ENCODE measurements at regions not wholly inside any gene's neighbourhood (a gene's known extent, or its start where the extent isn't known, plus 50 kb on each side); places are given as distances from the start of the nearest gene placed in this dataset.
A peak's percentile ranks its signal among the peaks of the same experiment; 100 is the strongest.

DNA sequence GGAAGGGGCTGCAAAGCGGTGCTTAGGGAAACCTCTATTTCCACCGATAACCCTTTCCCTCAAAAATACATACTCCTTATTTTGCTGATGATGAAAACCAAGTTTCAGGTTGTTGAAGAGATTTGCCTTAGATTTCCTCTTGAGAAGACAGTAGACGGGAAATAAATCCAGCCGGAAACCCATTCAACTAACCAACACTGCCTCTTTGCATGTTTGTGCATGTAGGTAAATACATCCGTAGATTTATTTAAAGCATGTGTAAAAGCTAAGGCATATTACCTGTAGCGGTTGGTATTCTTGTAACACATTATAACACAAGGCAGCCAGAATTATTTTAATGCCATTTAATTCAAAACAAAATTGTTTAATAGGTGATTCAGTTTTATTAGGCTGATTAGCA lies 136.3 kb upstream of the SLC22A23 start:
- Histone ChIP-seq H2AFZ (no peak overlapping the region), H3K4me2 (ENCODE audit: unreplicated experiment) (no peak overlapping the region), H3K4me3 (no peak overlapping the region), H3K27me3 (replicated peaks; ENCODE audit: insufficient read depth) (no peaks in the 10 kb centered on the region), H3K9me3 (ENCODE audit: low read depth) (no peaks in the 10 kb centered on the region), H3K27ac (peak overlapping the region; percentile 80), H3K36me3 (ENCODE audit: low read depth) (no peaks in the 10 kb centered on the region), H3K9ac (no peak overlapping the region), H3K4me1 (ENCODE audit: insufficient read depth) (peaks cover 17% of the 10 kb centered on the region), H3K79me2 (ENCODE audit: insufficient read depth) (no peaks in the 10 kb centered on the region), H3F3A (ENCODE audit: insufficient read depth) (peaks cover 22% of the 10 kb centered on the region; the same call in 1 of the 2 replicates), H4K20me1 (ENCODE audit: insufficient read depth) (no peaks in the 10 kb centered on the region), H3K9me2 (ENCODE audit: insufficient read depth) (no peaks in the 10 kb centered on the region)
- DNase-seq = no peak
- 94 to 97% methylated on average over 6 of the region's 6 CpGs for WGBS, 2 experiments (ENCODE audit: low coverage in 1 of 2, low lambda C conversion rate in 2 of 2, missing lambda C conversion rate in 2 of 2)
- TF ChIP-seq EZH2 (IDR thresholded peaks at IDR 0.05; ENCODE audit: insufficient read depth, poor library complexity, severe bottlenecking) (no peak), EZH2phosphoT487 (IDR thresholded peaks at IDR 0.05; ENCODE audit: insufficient read depth, low read depth) (no peak)
- in situ Hi-C loops (cut with MboI) = no loop called here

DNA sequence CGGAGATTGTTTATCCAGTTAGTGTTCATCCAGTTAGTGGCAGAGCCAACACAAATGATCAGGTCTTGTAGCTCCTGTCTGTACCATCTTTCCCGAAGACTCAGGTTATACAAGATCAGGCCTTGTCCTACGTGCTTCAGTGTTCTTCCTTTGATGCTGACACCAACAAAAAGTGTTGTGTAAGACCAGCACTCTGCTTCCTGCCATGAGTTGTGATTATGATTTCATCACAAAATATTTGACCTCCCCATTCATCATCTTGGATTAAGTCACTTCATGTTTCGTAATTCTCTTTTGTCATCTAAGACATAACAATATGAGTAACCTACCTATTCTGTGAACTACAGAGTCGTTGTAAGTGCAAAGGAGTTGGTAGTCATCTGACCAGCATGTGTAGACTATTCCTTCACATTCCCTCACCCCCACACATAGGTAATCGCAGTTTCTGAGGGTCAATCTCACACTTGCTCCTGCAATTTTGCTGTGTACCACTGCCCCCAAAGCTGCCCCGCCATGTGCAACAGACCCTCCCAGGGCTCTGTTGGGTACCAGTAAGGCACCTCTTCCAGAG lies 135.6 kb upstream of the SLC22A23 start:
- Histone ChIP-seq H3K27ac (peak overlapping the region; percentile 80), H3K79me2 (ENCODE audit: insufficient read depth) (no peaks in the 10 kb centered on the region), H3K27me3 (replicated peaks; ENCODE audit: insufficient read depth) (no peaks in the 10 kb centered on the region), H3K4me2 (ENCODE audit: unreplicated experiment) (peak overlapping the region; percentile 11), H2AFZ (peak overlapping the region; percentile 14; the same call in 1 of the 2 replicates), H3K9me2 (ENCODE audit: insufficient read depth) (no peaks in the 10 kb centered on the region), H3F3A (ENCODE audit: insufficient read depth) (peaks cover 22% of the 10 kb centered on the region; the same call in 1 of the 2 replicates), H3K9ac (peak overlapping the region; percentile 20; the same call in 1 of the 2 replicates), H3K9me3 (ENCODE audit: low read depth) (no peaks in the 10 kb centered on the region), H4K20me1 (ENCODE audit: insufficient read depth) (no peaks in the 10 kb centered on the region), H3K36me3 (ENCODE audit: low read depth) (peaks cover 3% of the 10 kb centered on the region; the same call in 1 of the 2 replicates), H3K4me3 (no peak overlapping the region), H3K4me1 (ENCODE audit: insufficient read depth) (peaks cover 17% of the 10 kb centered on the region)
- in situ Hi-C loops (cut with MboI) = no loop called here
- 15 to 16% methylated on average over 7 of the region's 7 CpGs for WGBS, 2 experiments (ENCODE audit: low coverage in 1 of 2, low lambda C conversion rate in 2 of 2, missing lambda C conversion rate in 2 of 2)
- peak; percentile 92 for DNase-seq
- TF ChIP-seq EZH2phosphoT487 (IDR thresholded peaks at IDR 0.05; ENCODE audit: insufficient read depth, low read depth) (no peak), EZH2 (IDR thresholded peaks at IDR 0.05; ENCODE audit: insufficient read depth, poor library complexity, severe bottlenecking) (no peak)

DNA sequence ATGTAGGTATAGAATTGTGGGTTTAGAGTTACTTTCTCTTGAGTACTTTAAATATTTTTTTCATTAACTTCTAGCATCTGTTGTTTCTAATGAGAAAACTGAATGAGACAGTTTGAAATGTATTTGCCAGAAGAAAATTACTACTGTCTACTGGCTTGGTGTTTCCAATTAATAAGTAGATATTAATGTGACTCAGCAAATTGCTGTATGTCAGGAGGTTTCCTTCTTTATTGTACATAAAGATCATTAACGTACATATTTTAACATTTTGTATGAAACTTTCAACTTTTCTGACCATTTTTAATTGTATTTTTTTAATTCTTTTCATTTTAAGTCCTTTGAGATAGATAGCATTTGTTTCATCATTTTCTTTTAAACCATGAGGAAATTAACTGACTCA lies 135.1 kb upstream of the SLC22A23 start:
- 0 to 3% methylated on average over 1 of the region's 1 CpG for WGBS, 2 experiments (ENCODE audit: low coverage in 1 of 2, low lambda C conversion rate in 2 of 2, missing lambda C conversion rate in 2 of 2)
- H2AFZ ChIP-seq = peak overlapping the region; percentile 14; the same call in 1 of the 2 replicates

DNA sequence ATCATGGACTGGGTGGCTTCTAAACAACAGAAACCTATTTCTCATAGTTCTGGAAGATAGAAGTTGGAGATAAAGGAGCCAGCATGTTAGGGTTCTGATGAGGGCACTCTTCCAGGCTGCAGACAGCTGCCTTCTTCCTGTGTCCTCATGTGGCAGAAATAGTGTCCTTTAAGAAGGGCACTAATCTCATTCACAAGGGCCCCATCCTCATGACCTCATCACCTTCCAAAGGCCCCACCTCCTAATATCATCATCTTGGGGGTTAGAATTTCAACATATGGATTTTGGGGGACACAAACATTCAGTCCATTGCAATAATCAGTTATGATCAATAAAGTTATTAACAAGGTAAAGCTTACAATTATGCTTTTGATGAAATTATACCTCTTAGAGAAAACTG lies 130.8 kb upstream of the SLC22A23 start:
- Histone ChIP-seq H3K4me2 (ENCODE audit: unreplicated experiment) (no peak overlapping the region), H3K79me2 (ENCODE audit: insufficient read depth) (no peaks in the 10 kb centered on the region), H4K20me1 (ENCODE audit: insufficient read depth) (no peaks in the 10 kb centered on the region), H3F3A (ENCODE audit: insufficient read depth) (peaks cover 26% of the 10 kb centered on the region; the same call in 1 of the 2 replicates), H3K9me3 (ENCODE audit: low read depth) (no peaks in the 10 kb centered on the region), H3K36me3 (ENCODE audit: low read depth) (peaks cover 3% of the 10 kb centered on the region; the same call in 1 of the 2 replicates), H3K9me2 (ENCODE audit: insufficient read depth) (no peaks in the 10 kb centered on the region), H3K4me3 (no peak overlapping the region), H3K4me1 (ENCODE audit: insufficient read depth) (peaks cover 34% of the 10 kb centered on the region), H2AFZ (no peak overlapping the region), H3K27me3 (replicated peaks; ENCODE audit: insufficient read depth) (no peaks in the 10 kb centered on the region), H3K9ac (no peak overlapping the region), H3K27ac (no peak overlapping the region)
- in situ Hi-C loops (cut with MboI) = no loop called here
- DNase-seq = no peak
- TF ChIP-seq EZH2phosphoT487 (IDR thresholded peaks at IDR 0.05; ENCODE audit: insufficient read depth, low read depth) = no peak

More for the DNA sequence above, 135.1 kb upstream of the SLC22A23 start:
- H3K36me3 ChIP-seq (ENCODE audit: low read depth) = peaks cover 3% of the 10 kb centered on the region; the same call in 1 of the 2 replicates
- peaks cover 22% of the 10 kb centered on the region; the same call in 1 of the 2 replicates for H3F3A ChIP-seq (ENCODE audit: insufficient read depth)
- H3K27me3 ChIP-seq (replicated peaks; ENCODE audit: insufficient read depth) = no peaks in the 10 kb centered on the region
- H4K20me1 ChIP-seq (ENCODE audit: insufficient read depth) = no peaks in the 10 kb centered on the region
- no peak for DNase-seq
- H3K79me2 ChIP-seq (ENCODE audit: insufficient read depth) = no peaks in the 10 kb centered on the region
- H3K9me2 ChIP-seq (ENCODE audit: insufficient read depth) = no peaks in the 10 kb centered on the region
- in situ Hi-C loops (cut with MboI) = no loop called here
- H3K4me3 ChIP-seq = no peak overlapping the region
- no peaks in the 10 kb centered on the region for H3K9me3 ChIP-seq (ENCODE audit: low read depth)
- peaks cover 17% of the 10 kb centered on the region for H3K4me1 ChIP-seq (ENCODE audit: insufficient read depth)
- H3K4me2 ChIP-seq (ENCODE audit: unreplicated experiment) = peak overlapping the region; percentile 11
- TF ChIP-seq EZH2phosphoT487 (IDR thresholded peaks at IDR 0.05; ENCODE audit: insufficient read depth, low read depth) (no peak), EZH2 (IDR thresholded peaks at IDR 0.05; ENCODE audit: insufficient read depth, poor library complexity, severe bottlenecking) (no peak)
- peak overlapping the region; percentile 80 for H3K27ac ChIP-seq
- H3K9ac ChIP-seq = peak overlapping the region; percentile 20

Data from GM23248 (cell line).